ENCODE measurements at regions not wholly inside any gene's neighbourhood (a gene's known extent, or its start where the extent isn't known, plus 50 kb on each side); places are given as distances from the start of the nearest gene placed in this dataset.
A peak's percentile ranks its signal among the peaks of the same experiment; 100 is the strongest.

DNA sequence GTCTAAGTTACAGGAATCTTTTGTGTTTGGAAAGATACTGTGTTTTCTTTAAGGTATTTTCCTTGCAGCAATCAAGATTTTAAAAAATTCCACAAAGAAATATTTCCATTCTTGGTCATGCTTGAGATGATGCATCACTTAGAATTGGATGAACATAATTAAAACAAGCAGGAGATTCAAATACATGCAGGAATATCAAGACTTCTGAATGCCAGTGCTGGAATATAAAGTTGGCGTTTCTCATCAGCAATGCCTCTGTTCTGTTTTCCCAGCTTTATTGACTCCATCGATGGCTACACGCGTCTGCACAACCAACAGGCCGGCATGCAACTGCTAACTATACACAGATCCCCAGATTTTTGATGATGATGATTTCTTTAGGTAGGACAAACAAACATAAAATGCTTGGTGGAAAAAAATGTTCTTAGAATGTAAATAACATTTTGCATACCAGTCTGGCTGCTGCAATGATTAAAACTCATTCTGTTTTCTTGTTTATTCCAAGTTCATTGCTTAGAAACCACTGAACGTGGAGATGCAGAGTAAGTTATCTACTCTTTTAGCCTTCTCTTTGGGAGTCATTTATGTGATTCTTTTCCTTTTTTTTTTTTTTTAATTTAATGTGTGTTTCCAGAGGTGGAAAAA is 91.3 kb upstream of the FAM171A1 start:
- no peak for DNase-seq

- DNase-seq = no peak
These were observed 90.4 kb upstream of the FAM171A1 start for GRCh38 chr10:15461353-15462108.

DNA sequence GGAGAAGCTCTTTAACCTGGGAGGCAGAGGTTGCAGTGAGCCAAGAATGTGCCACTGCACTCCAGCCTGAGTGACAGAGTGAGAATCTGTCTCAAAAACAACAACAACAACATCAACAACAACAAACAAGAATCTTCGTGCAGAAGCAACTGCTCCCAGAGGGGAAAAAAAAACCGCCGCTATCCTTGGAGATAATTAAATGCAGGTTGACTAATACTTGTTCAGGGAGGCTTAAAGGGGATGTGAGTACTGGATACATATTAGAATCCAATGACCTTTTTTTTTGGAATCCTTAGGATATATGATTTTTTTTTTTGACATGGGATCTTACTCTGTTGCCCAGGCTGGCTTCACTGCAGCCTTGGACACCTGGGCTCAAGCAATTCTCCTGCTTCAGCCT is 89.6 kb upstream of the FAM171A1 start:
- no peak for DNase-seq

GRCh38 chr10:15459218-15459617 is 88.1 kb upstream of the FAM171A1 start:
- DNase-seq = no peak

GRCh38 chr10:15457382-15457781 is 86.3 kb upstream of the FAM171A1 start:
- no peak for DNase-seq

DNA sequence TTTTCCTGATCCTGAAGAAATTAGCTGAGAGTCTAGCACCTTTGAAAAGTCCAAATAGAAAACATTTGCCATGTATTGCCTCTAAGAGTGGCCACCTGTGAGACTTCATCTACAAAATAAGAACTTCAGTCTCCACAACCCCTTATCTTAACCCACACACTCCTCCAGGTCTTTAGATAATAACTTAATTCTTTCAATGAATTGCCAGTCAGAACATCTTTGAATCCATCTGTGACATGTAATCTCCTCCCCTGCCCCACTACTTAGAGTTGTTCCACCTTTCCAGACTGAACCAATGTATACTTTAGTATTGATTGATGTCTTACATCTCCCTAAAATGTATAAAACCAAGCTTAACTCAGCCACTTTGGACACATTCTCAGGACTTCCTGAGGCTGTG is 84.4 kb upstream of the FAM171A1 start:
- DNase-seq = no peak

DNA sequence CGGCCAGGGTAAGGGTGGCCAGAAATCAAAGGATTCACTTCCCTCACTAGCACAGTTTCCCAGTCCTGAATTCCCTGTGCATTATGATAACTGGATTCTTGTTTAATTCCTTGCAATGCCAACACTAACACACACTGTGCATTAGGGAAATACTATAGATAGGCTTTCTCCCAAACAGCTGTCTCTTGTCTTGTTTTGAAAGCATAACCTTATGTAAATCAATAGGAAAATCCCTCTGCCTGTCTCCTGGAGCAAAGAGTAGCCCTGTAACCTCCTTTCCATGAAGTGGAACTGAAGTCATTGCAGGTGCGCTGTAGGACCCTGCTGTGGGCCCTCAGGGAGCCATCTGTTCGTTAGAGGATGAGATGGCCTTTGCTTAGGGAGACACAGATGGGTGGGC is 82.8 kb upstream of the FAM171A1 start:
- DNase-seq = no peak

DNA sequence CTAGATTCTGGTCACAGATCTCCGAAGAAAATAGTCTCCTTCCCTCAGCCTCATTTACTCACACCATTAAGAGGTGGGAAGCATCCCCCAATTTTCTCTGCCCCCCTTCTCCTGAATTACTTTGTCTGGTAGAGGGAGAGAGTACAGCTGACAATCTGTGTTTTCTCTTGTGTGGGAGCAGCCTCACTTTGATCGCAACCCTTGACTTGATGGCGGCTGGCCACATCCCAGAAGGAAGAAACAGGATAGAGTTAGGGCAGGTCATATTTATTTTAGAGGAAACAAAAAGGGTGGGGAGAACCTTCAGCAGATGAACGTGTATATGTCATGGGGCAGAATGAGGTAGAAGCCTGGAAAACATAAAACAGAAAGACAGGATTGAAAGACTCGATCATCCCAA is 82.4 kb upstream of the FAM171A1 start:
- DNase-seq = no peak

DNA sequence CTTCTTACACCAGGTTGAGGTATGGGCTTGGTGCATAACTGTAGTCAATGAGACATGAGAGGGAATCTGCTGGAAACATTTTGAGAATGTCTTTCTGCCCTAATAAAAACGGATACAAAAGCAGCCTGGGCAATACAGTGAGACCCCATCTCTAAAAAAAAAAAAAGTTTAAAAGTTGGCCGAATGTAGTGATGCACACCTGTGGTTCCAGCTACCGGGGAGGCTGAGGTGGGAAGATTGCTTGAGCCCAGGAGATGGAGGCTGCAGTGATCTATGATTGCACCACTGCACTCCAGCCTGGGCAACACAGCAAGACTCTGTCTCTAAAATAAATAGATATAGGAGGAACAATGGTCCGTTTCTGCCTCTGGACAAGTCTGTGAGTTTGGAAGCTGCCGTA is 81.5 kb upstream of the FAM171A1 start:
- DNase-seq = no peak

GRCh38 chr10:15451137-15452094 is 80.3 kb upstream of the FAM171A1 start:
- no peak for DNase-seq

DNA sequence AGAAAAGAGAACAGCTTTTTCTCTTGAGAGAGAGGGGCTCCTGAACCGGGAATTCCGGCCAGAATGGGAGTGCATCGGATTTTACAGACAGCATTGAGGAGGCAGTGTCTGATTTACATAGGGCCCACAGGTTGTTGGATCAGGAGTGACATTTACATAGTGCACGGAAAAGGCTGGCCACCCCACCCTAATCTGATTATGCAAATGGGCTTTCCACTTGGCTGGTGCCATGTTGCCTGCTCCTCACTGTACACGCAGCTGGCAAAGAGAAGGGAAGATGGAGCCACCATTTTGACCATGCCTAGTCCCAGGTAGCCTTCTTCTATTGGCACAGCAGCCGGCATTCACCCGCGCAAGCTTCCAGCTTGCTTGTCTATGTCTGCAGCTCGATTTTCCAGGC is 77.5 kb upstream of the FAM171A1 start:
- no peak for DNase-seq

- DNase-seq = no peak
These were observed 73.9 kb upstream of the FAM171A1 start for GRCh38 chr10:15445006-15445390.

GRCh38 chr10:15444105-15445005 is 73.3 kb upstream of the FAM171A1 start:
- DNase-seq = no peak

DNA sequence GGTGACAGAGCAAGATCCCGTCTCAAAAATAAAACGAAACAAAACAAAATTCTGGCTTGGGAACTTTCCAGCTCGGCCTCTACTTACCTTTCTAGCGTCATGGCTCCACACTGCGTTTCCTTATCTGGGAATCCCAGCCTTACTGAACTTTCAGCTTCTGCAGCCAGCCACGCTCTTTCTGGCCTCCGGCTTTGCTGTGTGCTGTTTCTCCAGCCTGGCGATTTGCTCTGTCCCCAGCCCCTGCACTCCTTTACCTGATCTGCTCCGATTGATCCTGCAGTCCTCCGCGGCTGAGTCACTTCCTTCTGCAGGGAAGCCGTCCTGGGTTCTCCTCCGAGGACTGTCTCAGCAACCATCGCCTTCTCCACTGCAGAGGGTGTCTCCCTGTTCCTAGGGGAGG is 71.0 kb upstream of the FAM171A1 start:
- DNase-seq = no peak

- no peak for DNase-seq
These were observed 69.2 kb upstream of the FAM171A1 start for GRCh38 chr10:15440204-15440711.

DNA sequence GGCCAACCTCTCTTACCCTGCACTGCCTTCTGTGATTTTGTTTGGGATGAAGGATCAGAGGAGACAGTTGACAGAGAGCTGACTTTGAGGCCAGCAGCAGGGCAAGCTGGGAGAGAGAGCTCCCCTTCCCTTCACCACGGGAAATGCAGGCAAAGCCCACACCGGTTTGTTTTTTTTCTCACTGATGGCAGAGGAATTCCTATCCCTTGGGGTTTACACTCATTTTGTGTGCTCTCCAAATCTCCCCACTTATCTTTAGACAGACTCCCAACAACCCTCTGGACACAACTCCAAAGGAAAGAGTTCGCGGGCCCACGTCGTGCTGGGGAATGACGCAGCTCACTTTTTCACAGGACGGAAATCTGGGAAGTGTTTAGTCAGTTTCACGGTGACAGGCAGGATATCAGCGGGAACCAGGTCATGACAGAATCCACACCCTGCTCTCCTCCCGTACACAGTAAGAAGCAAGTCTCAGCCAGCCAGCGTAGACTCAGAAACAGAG is 68.3 kb upstream of the FAM171A1 start:
- DNase-seq = no peak

GRCh38 chr10:15436696-15437095 is 65.6 kb upstream of the FAM171A1 start:
- DNase-seq = no peak

DNA sequence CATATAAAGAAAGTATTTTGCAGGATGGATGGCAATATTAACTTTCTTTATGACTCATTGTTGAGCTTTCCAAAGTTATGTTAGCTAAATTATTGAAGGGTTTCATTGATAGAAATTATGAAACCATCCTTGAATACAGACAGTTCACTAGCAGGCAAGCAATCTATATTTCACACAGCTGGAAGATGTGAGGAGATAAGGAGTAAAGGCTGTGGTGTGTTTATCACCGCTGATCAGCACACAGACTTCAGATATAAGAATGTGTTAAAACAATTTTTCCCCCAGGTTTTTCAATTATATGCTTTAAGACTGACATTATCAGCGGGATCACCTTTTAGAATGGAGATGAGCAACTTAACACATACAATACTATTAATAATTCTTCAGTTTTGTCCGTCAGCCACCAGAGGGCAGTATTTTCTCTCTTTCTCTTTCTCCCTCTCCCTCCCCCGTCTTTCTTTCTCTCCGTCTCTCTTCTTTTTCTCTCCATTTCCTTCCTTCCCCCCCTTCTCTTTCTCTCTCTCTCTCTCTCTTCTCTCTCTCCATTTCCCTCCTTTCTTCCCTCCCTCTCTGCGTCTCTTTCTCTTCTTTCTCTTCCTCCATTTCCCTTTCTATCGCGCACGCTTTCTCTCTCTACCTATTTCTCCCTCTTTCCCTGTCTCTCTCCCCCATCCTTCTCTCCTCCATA is 62.9 kb upstream of the FAM171A1 start:
- DNase-seq = peak; percentile 9 to 31

DNA sequence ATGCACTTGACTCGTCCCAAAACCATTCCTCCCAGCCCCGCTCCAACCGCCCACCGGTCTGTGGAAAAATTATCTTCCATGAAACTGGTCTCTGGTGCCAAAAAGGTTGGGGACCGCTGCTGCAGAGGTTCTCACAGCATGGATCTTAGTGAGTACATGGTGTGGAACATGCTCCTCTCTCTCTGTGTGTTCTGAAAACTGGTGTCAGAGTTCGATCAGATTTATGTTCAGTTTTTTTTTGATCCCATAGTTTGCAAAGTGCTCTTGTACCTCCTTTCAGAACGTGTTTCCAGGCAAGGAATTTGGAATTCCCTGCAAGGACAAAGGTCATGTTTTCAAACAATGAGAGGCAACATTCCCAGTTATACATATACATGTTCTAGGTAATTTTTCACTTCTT is 61.2 kb upstream of the FAM171A1 start:
- DNase-seq = no peak

- no peak for DNase-seq
These were observed 60.1 kb upstream of the FAM171A1 start for GRCh38 chr10:15430969-15431771.

All from inflammatory macrophage (primary cell).